ENCODE measurements at regions not wholly inside any gene's neighbourhood (a gene's known extent, or its start where the extent isn't known, plus 50 kb on each side); places are given as distances from the start of the nearest gene placed in this dataset.

- H3K27me3 ChIP-seq (replicated peaks; ENCODE audit: control insufficient read depth, insufficient read depth, low read length), result no peaks in the 10 kb centered on the region
- Mint-ChIP-seq H3K27ac (ENCODE audit: unreplicated experiment) (no peak overlapping the region), H3K9me3 (ENCODE audit: unreplicated experiment) (peaks cover 6% of the 10 kb centered on the region), H3K4me1 (ENCODE audit: low read depth, unreplicated experiment) (peaks cover 34% of the 10 kb centered on the region), H3K4me3 (ENCODE audit: unreplicated experiment) (no peak overlapping the region), H3K36me3 (ENCODE audit: insufficient read depth, unreplicated experiment) (no peaks in the 10 kb centered on the region), H3K27me3 (ENCODE audit: insufficient read depth, unreplicated experiment) (no peaks in the 10 kb centered on the region)
- ChIA-PET CTCF (no interaction called here), POLR2A (no interaction called here)
- no TSS peak for BruUV-seq (replicated peaks)
- H3K9me3 ChIP-seq, result no peaks in the 10 kb centered on the region
- intact Hi-C loops (cut with micrococcal nuclease; ENCODE audit: unreplicated experiment), result no loop called here
- H3K36me3 ChIP-seq (ENCODE audit: control insufficient read depth, insufficient read depth, low read length), result no peaks in the 10 kb centered on the region
- peaks cover 23% of the 10 kb centered on the region for H3K4me1 ChIP-seq
- DNase-seq, result no peak
- H3K4me3 ChIP-seq (ENCODE audit: low read depth, low read length), result no peak overlapping the region
- no peak for TF ChIP-seq CTCF (IDR thresholded peaks at IDR 0.05; ENCODE audit: insufficient read depth in 1 of 2, low read depth in 1 of 2, low read length in 1 of 2, severe bottlenecking in 1 of 2, unreplicated experiment in 1 of 2)
Measured at GRCh38 chr10:29921071-29921446, 138.3 kb downstream of the JCAD start.

GRCh38 chr10:29920408-29921070 lies 138.8 kb downstream of the JCAD start:
- no peak for DNase-seq
- no peak overlapping the region for H3K4me3 ChIP-seq (ENCODE audit: low read depth, low read length)
- H3K27ac Mint-ChIP-seq (ENCODE audit: unreplicated experiment), result no peak overlapping the region
- no peaks in the 10 kb centered on the region for H3K27me3 ChIP-seq (replicated peaks; ENCODE audit: control insufficient read depth, insufficient read depth, low read length)
- no peaks in the 10 kb centered on the region for H3K9me3 ChIP-seq
- H3K36me3 ChIP-seq (ENCODE audit: control insufficient read depth, insufficient read depth, low read length), result no peaks in the 10 kb centered on the region
- POLR2A ChIA-PET, result no interaction called here
- H3K9me3 Mint-ChIP-seq (ENCODE audit: unreplicated experiment), result peaks cover under 1% of the 10 kb centered on the region
- H3K4me1 Mint-ChIP-seq (ENCODE audit: low read depth, unreplicated experiment), result peaks cover 30% of the 10 kb centered on the region
- no TSS peak for BruUV-seq (replicated peaks)
- peaks cover 23% of the 10 kb centered on the region for H3K4me1 ChIP-seq
- intact Hi-C loops (cut with micrococcal nuclease; ENCODE audit: unreplicated experiment), result no loop called here
- CTCF ChIA-PET, result no interaction called here
- no peaks in the 10 kb centered on the region for H3K36me3 Mint-ChIP-seq (ENCODE audit: insufficient read depth, unreplicated experiment)
- no peak for TF ChIP-seq CTCF (IDR thresholded peaks at IDR 0.05; ENCODE audit: insufficient read depth in 1 of 2, low read depth in 1 of 2, low read length in 1 of 2, severe bottlenecking in 1 of 2, unreplicated experiment in 1 of 2)
- H3K4me3 Mint-ChIP-seq (ENCODE audit: unreplicated experiment), result no peak overlapping the region
- no peaks in the 10 kb centered on the region for H3K27me3 Mint-ChIP-seq (ENCODE audit: insufficient read depth, unreplicated experiment)

- CTCF ChIA-PET, result interaction anchor here (0.7 kb wide), 1 partner anchor 180 kb away, joined by 3 read pairs; no protein-coding TSS in a partner anchor
- H3K27ac Mint-ChIP-seq (ENCODE audit: unreplicated experiment), result no peak overlapping the region
- no peaks in the 10 kb centered on the region for H3K36me3 Mint-ChIP-seq (ENCODE audit: insufficient read depth, unreplicated experiment)
- Histone ChIP-seq H3K4me3 (ENCODE audit: low read depth, low read length) (no peak overlapping the region), H3K4me1 (peaks cover 17% of the 10 kb centered on the region), H3K9me3 (no peaks in the 10 kb centered on the region), H3K27me3 (replicated peaks; ENCODE audit: control insufficient read depth, insufficient read depth, low read length) (no peaks in the 10 kb centered on the region), H3K36me3 (ENCODE audit: control insufficient read depth, insufficient read depth, low read length) (no peaks in the 10 kb centered on the region)
- POLR2A ChIA-PET, result no interaction called here
- BruUV-seq (replicated peaks), result no TSS peak
- intact Hi-C loops (cut with micrococcal nuclease; ENCODE audit: unreplicated experiment), result no loop called here
- TF ChIP-seq CTCF (IDR thresholded peaks at IDR 0.05; ENCODE audit: insufficient read depth in 1 of 2, low read depth in 1 of 2, low read length in 1 of 2, severe bottlenecking in 1 of 2, unreplicated experiment in 1 of 2), result no peak
- no peaks in the 10 kb centered on the region for H3K27me3 Mint-ChIP-seq (ENCODE audit: insufficient read depth, unreplicated experiment)
- no peak for DNase-seq
- no peaks in the 10 kb centered on the region for H3K9me3 Mint-ChIP-seq (ENCODE audit: unreplicated experiment)
- H3K4me3 Mint-ChIP-seq (ENCODE audit: unreplicated experiment), result no peak overlapping the region
- peaks cover 18% of the 10 kb centered on the region for H3K4me1 Mint-ChIP-seq (ENCODE audit: low read depth, unreplicated experiment)
Measured at GRCh38 chr10:29918623-29919400, 140.6 kb downstream of the JCAD start.

Data from Caco-2 (cell line).